NCI-H524 treated with DMSO at 0.1 percent for 48 hours (cell line): ENCODE measurements at regions not wholly inside any gene's neighbourhood (a gene's known extent, or its start where the extent isn't known, plus 50 kb on each side); places are given as distances from the start of the nearest gene placed in this dataset.
A peak's percentile ranks its signal among the peaks of the same experiment; 100 is the strongest.
"Not testable (repeated sequence)": the region's sequence is repeated elsewhere in the genome, so short reads cannot be mapped to it uniquely, and the experiment has no call there.

Source experiments
- DNase-seq: peaks from one replicate; lab custom pipeline; 2025; lab: John Stamatoyannopoulos, UW

DNA sequence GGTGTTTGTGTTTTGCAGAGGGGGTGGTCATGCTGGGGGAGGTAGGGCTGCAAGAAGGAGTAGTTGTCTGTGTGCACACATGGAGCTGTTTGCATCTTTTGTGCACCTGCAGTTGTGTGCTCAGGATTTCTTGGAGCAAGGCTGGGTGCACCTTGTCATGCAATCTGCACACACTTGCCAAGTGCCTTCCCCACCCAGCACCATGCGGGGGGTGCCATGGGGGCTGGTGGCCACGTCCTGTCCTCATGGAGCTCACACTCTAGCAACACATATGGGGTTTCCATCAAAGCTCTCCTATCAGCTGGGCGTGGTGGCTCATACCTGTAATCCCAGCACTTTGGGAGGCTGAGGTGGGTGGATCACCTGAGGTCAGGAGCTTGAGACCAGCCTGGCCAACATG, 111.6 kb downstream of the CRLF3 start:
- not testable (repeated sequence) for DNase-seq

- not testable (repeated sequence) for DNase-seq
These were observed 112.6 kb downstream of the CRLF3 start for GRCh38 chr17:30711626-30712507.

DNA sequence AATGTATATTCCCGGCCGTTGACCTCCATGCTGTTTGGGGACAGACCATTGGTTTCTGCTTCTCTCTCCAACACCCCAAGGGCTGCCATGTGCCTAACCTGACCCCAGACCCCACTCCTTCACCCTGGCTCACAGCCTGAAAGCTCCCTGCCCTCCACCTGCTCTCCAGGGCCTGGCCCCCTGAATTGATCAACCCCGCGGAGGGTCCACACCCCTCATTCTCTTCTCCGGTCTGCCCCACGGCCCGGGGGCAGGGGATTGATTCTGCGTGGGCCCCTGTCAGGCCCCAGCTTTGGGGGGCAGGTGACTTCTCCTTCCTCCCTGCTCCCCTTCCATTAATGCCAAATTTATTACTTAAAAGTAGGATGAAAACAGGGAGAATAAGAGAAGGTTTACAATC, 113.3 kb downstream of the CRLF3 start:
- DNase-seq, result not testable (repeated sequence)

GRCh38 chr17:30710276-30711088, 114.0 kb downstream of the CRLF3 start:
- DNase-seq, result not testable (repeated sequence)

- DNase-seq, result not testable (repeated sequence)
These were observed 114.8 kb downstream of the CRLF3 start for GRCh38 chr17:30709561-30710275.

DNA sequence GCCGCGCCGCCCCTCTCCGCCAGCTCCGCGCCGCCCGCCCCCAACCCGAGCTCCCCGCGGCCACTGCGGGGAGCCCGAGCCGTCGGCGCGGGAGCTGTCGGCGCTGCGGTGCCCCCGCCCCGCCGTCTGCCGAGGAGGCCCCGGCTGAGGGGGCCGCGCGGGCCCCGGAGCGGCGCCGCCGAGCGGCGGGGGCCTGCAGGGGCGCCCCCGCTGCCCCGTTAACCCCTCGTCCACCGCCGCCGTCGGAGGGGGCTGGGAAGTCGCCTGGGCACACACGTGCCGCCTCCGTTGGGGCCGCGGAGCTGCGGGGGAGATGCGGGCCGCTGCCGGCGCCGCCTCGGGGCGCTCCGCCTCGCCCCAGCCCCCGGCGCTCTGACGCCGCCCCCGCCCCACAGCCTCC, 115.4 kb downstream of the CRLF3 start:
- not testable (repeated sequence) for DNase-seq

GRCh38 chr17:30708241-30709078, 116.0 kb downstream of the CRLF3 start:
- DNase-seq, result peak; percentile 97

GRCh38 chr17:30707724-30708240, 116.7 kb downstream of the CRLF3 start:
- not testable (repeated sequence) for DNase-seq

GRCh38 chr17:30706461-30707335, 117.8 kb downstream of the CRLF3 start:
- not testable (repeated sequence) for DNase-seq

DNA sequence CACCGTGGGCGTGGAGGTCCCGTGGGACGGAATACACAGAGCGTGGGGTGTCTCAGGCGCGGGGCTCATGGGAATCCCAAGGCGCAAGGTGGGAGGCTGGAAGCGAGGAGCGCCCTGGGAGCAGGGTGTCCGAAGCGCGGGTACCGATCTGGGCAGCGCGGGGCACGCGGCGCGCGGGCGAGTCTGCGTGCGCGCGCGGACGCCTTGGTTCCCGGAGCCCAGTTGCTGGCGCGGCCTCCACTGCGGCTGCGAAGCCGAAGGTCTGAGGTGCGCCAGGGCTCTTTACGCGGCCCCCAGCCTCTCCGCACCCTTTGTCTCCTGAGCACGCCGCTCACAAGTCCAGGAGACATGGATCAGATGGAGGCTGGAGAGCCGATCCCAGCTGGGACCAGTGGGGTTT, 118.5 kb downstream of the CRLF3 start:
- not testable (repeated sequence) for DNase-seq

DNA sequence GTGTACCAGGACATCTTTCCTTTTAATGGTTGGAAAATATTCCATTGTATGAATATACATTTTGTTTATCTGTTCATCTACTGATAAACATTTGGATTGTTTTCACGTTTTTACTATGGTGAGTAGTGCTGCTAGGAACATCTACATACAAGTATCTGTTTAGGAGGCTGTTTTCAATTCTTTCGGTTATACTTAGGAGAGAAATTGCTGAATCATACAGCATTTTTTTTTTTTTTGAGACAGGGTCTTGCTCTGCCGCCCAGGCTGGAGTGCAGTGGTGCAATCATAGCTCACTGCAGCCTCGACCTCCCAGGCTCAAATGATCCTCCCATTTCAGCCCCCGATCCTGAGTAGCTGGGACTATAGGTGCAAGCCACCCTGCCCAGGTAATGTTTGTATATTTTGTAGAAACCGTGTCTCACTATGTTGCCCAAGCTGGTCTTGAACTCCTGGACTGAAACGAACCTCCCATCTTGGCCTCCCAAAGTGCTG, 122.9 kb downstream of the CRLF3 start:
- no peak for DNase-seq

DNA sequence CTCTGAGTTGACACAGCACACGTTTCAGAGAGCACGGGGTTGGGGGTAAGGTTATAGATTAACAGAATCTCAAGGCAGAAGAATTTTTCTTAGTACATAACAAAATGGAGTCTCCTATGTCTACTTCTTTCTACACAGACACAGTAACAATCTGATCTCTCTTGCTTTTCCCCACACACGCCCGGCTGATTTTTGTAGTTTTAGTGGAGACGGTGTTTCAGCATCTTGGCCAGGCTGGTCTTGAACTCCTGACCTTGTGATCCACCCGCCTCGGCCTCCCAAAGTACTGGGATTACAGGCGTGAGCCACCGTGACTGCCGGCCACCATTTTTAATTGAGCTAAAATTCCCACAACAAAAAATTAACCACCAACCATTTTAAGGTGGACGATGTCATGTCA, 123.7 kb downstream of the CRLF3 start:
- not testable (repeated sequence) for DNase-seq

DNA sequence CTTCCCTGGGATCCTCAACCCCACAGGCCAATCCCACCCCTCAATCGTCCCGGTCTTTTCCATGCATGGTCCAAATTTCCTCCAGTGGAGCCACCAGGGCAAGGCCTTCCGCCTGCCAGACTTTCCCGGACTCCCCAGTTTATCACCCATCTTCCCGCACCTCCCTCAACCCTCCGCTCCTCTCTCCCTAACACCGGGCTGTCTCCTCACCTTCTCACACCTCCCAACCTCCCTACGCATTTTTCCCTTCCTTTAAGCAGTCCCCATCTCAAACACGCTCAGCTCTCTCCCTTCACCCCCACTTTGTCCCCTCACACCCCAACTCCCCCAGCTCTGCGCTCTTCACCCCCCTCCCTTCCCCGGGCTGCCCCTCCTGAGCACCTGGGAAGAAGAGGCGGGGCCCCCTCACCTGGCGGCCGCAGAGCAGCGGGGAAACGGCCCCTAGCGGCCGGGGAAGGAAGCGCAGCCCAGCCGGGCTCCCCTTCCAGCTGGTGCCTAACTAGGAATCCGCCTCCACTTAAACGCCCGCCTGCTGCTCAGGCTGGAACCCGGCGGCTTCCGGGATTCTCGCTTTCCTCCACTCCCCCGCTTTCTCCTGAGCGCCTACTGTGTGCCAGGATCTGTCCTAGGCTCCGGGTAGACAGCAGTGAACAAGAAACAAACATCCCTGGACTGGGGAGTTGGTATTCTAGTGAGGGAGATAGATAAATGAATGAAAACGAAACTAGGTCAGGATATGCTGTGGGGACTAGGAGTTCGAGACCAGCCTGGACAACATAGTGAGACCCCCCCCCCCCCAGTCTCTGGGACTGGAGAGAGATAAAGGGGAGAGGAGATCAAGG, 126.7 kb downstream of the CRLF3 start:
- DNase-seq, result not testable (repeated sequence)

DNA sequence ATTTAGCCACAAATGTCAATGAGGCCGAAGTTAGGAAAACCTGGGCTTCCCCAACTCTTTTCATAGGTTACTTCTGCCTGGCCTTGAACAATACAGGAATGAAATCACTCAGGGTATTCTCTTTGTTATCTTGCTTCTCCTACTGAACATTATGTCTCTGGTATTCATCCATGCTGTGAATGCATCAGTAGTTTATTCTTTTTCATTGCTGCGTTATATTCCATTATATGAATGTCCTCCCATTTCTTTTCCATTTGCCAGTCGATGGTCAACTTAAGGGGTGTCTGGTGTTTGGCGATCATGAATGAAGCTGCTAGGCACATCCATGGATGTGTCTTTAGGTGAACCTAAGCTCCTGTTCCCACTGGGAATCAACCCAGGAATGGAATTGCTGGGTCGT, 128.3 kb downstream of the CRLF3 start:
- no peak for DNase-seq

DNA sequence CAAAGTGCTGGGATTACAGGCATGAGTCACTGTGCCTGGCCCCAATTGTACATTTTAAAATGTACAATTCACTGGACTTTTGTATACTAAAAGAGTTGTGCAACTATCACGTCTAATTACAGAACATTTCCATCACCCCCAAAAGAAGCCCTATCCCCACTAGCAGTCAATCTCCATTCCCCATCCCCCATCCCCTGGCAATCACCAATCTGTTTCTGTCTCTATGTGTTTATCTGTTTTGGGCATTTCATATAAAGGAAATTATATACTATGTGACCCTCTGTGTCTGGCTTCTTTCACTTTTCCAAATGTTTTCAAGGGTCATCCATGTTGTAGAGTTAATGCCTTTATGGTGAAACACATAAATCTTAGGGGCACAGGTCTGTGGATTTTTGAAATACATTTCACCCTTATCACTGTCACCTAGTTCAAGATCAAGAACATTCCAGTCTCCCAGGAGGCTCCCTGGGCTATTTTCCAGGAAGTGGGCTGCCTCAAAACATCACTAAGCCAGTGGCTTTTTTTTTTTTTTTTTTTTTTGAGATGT, 129.2 kb downstream of the CRLF3 start:
- not testable (repeated sequence) for DNase-seq

DNA sequence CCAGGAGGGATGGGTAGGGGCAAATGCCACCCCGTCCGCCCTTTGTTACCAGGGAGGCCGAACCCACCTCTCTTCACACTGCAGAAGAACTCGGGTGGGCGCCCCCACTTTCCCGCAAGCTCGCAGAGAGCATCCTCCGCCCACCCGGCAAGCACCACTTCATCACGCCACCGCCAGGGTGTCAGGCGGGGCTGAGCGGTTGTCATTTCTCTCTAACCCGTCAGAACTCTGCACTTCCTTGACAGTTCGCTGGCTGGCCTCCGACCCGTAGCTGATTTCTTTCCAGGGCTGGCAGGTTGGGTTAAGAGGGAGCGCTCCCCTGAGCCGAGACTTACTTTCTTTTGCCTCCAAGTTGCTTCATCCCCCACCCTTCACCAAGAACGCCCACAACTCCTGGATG, 130.7 kb downstream of the CRLF3 start:
- not testable (repeated sequence) for DNase-seq

DNA sequence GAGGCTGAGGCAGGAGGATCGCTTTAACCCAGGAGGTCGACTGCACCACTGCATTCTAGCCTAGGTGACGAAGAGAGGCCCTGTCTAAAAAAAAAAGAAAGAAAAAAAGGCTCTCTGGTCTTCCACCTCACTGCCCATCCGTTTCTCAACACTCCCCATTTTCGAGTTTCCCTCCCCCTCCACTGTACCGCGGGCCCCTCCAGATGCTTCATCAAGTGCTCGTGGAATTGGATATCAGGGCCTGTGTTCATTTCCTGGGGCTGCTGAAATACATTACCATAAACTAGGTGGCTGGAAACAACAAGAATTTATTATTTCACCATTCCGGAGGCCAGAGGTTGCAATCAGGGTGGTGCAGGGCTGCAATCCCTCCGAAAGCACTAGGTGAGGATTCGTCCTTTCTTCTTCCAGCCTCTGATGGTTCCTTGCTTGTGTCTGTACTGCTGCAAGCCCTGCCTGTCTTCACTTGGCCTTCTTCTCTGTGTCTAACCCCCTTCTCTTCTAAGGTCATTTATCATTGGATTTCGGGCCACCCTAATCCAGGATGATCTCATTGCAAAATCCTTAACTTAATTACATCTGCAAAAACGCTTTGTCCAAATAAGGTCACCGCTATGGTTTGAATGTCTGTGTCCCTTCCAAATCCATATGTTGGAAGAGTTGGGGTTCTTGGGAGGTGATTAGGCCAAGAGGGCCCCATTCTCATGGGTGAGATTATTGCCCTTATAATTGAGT, 135.1 kb downstream of the CRLF3 start:
- DNase-seq, result not testable (repeated sequence)
